CD4-positive, alpha-beta T cell treated with Interleukin-4 for 1 hour (primary cell): ENCODE measurements at regions not wholly inside any gene's neighbourhood (a gene's known extent, or its start where the extent isn't known, plus 50 kb on each side); places are given as distances from the start of the nearest gene placed in this dataset.
"Not testable (repeated sequence)": the region's sequence is repeated elsewhere in the genome, so short reads cannot be mapped to it uniquely, and the experiment has no call there.

Experiments
- DNase-seq, 2 donors: peaks; one replicate each; pipeline ENCODE4 v3.0.0-alpha.2; 2020 to 2022

DNA sequence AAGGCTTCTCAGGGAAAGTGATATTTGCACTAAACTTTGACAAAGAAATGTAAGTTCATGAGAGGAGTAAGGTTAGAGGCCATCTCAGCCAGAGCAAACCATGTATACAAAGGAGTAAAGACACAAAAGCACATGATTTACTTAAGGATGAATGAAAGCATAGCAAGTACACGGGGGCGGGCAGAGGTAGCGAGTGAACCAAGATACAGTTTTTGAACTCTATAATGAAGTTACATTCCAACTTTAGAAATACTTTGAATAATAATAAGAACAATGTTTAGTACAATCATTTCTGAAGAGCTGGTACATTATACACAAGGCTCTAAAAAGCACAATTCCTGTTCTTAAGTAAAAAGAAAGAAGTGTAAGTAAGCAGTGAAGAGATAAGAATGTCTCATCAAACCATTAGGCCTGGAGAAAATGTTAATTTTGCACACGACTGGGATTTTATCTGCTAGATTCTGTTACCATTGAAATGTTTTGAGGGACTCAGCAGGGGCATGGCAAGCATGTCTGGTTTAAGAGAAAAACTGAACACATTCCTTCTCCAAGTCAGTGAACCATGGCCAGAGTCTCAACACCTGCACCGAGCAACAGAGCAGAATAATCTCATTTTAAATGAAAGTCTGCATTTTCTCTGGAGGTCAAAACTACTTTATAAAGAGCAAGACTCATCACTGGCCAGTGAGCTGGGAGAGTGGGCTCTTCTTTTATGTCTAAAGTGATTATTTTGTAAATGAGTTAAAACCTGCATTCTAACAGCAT is 147.6 kb upstream of the TRPM3 start:
- DNase-seq = no peak

- DNase-seq = no peak
These were observed 142.0 kb upstream of the TRPM3 start for GRCh38 chr9:71263451-71263850.

DNA sequence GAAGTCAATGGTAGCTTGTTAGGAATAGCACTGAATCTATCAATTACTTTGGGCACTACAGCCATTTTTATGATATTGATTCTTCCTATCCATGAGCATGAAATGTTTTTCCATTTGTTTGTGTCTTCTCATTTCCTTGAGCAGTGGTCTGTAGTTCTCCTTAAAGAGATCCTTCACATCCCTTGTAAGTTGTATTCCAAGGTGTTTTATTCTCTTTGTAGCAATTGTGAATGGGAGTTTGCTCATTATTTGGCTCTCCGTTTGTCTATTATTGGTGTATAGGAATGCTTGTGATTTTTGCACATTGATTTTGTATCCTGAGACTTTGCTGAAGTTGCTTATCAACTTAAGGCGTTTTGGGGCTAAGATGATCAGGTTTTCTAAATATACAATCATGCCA is 139.0 kb upstream of the TRPM3 start:
- DNase-seq = not testable (repeated sequence)

DNA sequence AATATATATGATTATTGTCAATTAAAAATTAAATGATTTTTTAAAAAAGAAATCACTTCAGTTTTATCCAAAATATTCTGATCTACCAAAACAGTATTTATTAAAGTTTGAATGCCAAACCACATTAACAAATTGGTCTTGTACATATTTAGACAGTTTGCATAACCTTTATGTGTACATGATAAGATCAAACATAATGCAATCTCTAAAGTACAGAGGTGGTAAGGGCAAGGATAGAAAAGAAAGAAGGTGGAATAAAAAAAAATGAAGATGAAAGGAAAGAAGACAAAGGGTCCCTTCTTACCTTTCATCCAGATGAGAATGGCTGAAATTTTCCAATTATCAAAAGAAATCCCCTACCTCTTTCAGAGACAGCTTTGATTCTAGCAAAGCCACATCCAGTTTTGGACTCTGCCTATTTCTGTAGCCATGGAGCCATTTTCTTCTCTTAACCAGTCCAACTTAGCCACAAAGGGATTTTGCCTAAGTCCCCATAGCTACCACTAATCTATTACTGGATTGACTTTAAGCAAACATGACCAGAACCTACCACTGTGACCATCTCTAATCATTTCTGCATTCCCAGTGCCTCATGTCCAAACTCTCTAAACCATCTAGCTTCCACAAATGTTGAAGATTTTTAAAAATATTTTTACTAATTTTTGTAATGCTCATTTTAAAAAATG is 133.3 kb upstream of the TRPM3 start:
- no peak for DNase-seq

DNA sequence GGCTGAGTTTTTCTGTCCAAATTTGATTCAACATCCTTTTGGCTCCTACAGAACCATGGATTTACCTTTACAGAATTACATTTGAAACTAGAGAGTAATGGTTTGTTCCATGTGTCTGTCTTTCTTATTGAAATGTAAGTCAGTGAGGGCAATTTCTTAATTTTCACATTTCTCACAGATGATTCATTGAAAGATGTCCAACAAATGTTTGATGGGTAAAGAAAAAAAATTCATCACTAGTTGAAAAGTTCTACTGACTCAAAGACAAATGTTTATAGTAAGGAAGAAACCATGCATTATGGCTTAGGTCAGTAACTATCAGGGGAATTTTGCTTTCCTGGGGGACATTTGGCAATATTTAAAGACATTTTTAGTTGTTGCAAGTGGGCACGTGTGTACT is 131.6 kb upstream of the TRPM3 start:
- no peak for DNase-seq

DNA sequence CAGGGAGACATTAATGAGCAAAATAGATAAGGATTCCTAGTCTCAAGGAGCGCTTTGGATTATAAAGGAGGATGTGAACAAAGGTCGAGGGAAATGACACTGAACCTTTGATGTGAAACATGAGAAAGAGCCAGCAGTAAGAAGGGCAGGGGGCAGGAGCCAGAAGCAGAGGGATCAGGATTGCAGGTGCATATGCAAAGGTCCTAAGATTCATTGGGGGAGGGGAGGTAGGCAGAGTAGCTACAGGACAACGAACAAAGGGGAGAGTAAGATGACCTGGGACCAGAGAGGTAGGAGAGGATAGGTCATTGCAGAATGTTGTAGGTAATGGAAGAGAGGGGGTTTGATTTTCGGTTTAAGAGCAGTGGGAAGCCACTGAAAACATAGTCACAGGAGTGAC is 129.2 kb upstream of the TRPM3 start:
- DNase-seq = no peak

- DNase-seq = no peak
These were observed 128.4 kb upstream of the TRPM3 start for GRCh38 chr9:71249729-71250317.

- no peak for DNase-seq
These were observed 124.2 kb upstream of the TRPM3 start for GRCh38 chr9:71245651-71246050.

DNA sequence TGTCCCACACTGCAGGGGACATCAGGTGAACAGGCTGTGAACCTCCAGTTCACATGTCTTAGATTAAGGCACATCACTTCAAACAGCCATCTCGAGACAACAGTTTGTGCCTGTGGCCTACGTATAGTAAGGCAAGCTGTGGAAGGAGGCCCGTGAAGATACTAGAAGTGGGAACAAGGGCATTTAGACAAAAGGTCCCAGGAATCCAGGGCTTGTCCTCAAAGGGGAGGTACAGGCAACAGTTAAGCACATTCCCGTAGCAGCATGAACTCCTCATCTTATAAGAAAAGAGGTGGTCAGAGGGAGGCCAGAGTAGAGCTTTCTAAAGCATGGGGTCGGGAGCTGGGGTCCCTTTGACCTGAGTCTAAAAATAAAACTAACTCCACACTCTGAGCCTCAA is 122.5 kb upstream of the TRPM3 start:
- no peak for DNase-seq

- no peak for DNase-seq
These were observed 120.7 kb upstream of the TRPM3 start for GRCh38 chr9:71242081-71242480.

DNA sequence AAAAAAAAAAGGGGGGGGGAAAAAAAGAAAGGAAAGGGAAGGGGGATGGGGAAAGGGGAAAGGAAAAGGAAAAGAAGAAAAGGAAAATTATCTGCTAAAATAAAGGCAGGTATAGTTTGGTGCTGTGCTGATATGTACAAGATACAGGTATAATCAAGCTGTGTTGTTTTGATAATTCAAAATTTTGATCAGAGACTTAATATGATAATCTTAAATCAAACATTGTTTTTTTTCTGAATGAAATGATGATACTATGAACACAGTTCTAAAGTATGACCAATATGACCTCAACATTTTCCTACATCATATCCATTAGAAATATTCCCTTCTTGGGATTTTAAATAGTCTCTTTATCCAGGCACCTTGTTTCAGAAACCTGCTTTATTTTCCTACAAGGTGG is 115.6 kb upstream of the TRPM3 start:
- no peak for DNase-seq

- no peak for DNase-seq
These were observed 112.2 kb upstream of the TRPM3 start for GRCh38 chr9:71233646-71234045.

DNA sequence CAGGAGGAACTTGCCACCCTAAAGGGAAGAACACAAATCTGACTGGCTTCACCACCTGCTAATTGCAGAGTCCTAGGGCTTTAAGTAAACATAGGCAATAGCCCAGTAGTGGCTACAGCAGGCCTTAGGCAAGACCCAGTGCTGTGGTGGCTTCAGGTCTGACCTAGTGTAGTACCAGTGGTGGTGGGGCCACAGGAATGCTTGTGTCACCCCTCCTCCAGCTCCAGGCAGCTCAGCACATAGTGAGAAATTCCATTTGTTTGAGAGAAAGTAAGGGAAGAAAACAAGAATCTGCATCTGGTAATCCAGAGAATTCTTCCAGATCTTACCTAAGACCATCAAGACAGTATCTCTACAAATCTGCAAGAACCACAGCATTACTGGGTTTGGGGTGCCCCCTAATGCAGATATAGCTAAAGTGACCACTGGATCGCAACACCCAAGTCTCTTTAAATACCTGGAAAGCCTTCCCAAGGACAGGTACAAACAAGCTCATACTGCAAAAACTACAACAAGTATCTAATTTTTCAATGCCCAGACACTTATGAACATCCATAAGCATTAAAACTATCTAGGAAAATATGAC is 102.6 kb upstream of the TRPM3 start:
- no peak for DNase-seq

- DNase-seq = no peak
These were observed 97.4 kb upstream of the TRPM3 start for GRCh38 chr9:71218774-71219173.

GRCh38 chr9:71213633-71214032 is 92.2 kb upstream of the TRPM3 start:
- no peak for DNase-seq

- no peak for DNase-seq
These were observed 88.9 kb upstream of the TRPM3 start for GRCh38 chr9:71210326-71210725.

DNA sequence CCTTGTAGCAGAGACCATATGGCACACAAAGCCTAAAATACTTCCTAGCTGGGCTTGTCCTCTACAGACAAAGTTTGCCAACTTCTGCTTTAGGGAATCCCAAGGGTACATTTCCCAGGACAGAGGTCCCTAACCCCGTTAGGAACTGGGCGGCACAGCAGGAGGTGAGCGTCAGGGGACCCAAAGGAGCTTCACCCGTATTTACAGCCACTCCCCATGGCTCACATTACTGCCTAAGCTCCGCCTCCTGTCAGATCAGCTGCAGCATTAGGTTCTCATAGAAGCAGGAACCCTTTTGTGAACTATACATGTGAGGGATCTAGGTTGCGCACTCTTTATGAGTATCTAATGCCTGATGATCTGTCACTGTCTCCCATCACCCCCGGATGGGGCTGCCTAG is 88.5 kb upstream of the TRPM3 start:
- DNase-seq = no peak

DNA sequence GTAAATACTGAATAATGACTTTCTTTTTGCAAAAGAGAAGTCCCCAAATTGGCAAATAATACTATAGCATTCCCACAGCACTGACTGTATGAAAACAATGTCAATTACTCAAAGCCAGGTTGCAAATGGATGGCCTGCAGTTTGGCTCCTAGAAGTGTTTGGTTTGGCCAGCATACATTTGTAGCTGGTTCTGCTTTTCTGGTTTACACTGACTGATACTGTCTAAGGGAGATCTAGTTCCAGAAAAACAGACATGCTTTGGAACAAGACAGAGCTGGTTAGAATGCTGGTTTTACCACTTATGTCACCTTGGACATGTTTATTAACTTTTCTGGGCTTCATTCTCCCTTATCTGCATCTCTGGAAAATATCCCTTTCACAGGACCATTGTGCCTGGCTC is 81.5 kb upstream of the TRPM3 start:
- DNase-seq = no peak

DNA sequence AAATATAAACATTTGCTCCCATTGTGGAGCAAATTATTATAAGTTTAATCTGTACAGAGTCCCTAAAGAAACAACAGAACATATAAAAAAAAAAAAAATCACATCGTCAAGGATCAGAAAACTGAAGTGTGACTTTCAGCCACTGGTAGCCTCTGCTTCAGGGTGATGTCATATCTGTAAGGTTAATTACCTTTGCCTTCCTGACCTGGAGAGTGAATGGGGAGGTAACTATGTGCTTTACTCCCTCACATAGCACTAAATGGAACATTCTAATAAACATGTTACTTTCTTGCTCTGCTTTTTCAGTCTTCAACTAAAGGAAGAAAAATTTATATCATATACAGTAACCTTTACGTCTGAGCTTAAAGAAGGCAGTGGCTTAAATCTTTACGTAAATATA is 70.3 kb upstream of the TRPM3 start:
- DNase-seq = no peak

DNA sequence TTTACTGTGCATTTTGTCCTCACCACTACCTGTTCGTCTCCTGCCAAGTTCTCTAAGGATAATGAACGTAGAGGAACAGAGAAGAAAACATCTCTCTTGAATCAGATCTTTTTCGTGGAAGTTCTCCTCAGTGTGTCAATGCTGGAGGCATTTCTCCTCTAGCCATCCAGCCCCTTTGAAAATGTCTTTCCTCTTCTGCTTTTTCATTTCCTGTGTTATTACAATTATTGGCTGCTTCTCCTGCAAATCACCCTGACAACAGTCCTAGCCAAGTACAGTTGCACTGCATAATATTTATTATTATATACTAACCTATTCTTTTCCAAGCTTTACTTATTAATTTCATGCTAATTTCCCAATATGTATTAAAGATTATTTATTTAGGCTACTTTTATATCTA is 61.8 kb upstream of the TRPM3 start:
- DNase-seq = no peak

- no peak for DNase-seq
These were observed 57.8 kb upstream of the TRPM3 start for GRCh38 chr9:71179183-71179582.

DNA sequence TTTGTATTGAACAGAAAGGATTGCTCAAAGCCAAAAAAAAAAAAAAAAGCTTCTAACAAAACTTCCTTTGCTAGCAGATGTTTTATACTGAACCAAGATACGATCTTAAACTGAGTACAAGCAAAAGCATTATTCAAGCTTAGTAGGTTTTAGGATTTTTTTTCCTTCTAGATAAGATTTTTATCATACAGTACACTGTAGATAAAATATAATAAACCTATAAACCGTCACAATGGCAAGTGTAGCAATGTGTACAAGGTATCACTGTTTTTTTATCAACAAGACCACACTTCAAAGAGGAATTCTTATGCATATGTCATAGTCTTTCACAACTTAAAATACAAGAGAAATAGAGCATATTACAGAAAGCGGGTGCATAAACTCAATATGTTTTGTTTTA is 56.5 kb upstream of the TRPM3 start:
- no peak for DNase-seq

- no peak for DNase-seq
These were observed 50.1 kb upstream of the TRPM3 start for GRCh38 chr9:71171517-71171916.
